NCI-H2107 treated with DMSO at 0.1 percent for 48 hours (cell line): ENCODE measurements at regions not wholly inside any gene's neighbourhood (a gene's known extent, or its start where the extent isn't known, plus 50 kb on each side); places are given as distances from the start of the nearest gene placed in this dataset.
"Not testable (repeated sequence)": the region's sequence is repeated elsewhere in the genome, so short reads cannot be mapped to it uniquely, and the experiment has no call there.

Source experiments
- DNase-seq: peaks from one replicate; lab custom pipeline; 2025; ENCODE audit not compliant: unreplicated experiment; lab: John Stamatoyannopoulos, UW

DNA sequence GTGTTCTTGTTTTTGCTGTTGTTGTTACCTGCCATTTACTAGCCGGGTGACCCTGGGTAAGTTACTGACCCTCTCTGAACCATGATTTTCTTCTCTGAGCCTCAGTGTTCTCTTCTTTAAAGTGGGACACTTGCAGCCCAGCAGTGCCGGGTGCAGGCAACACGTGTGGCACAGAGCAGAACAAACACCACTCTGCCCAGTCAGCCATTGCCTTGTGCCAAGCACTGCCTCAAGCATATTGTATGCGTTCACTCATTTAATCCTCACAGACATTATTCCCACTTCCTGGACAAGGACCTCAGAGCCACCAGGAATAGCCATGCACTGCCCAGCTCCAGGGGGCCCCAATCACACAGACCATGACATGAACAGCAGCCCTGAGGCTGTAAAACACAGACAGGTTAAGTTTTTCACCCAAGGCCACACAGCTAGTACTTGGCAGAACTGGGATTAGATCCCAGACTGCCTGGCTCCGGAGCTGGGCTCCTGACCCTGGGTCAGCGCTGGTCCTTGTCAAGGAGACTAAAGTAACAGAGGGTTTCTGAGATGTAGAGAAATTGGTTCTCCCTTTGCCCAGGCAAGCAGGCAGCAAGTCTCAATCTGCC, 74.0 kb upstream of the PTPN1 start:
- DNase-seq, result no peak

DNA sequence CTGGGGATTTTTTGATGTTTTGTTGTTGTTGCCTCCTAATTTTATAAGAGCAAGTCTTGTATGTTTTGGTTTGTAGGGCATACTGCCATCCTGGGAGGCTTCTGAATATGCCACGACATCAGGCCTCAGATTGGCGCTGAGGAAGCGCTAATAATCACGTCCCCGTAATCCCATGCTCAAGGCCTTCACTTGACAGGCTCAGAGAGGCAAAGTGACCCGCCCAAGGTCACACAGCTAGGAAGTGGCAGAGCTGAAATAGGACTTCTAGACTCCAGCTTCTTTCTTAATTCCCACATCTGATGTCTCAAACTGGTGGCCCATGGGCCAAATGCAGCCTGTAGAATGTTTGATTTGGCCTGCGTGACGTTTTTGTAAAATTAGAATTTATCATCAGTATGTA, 73.5 kb upstream of the PTPN1 start:
- DNase-seq, result no peak

GRCh38 chr20:50438986-50439407, 71.2 kb upstream of the PTPN1 start:
- no peak for DNase-seq

GRCh38 chr20:50439539-50440453, 70.4 kb upstream of the PTPN1 start:
- no peak for DNase-seq

GRCh38 chr20:50442512-50442911, 67.7 kb upstream of the PTPN1 start:
- DNase-seq, result no peak

DNA sequence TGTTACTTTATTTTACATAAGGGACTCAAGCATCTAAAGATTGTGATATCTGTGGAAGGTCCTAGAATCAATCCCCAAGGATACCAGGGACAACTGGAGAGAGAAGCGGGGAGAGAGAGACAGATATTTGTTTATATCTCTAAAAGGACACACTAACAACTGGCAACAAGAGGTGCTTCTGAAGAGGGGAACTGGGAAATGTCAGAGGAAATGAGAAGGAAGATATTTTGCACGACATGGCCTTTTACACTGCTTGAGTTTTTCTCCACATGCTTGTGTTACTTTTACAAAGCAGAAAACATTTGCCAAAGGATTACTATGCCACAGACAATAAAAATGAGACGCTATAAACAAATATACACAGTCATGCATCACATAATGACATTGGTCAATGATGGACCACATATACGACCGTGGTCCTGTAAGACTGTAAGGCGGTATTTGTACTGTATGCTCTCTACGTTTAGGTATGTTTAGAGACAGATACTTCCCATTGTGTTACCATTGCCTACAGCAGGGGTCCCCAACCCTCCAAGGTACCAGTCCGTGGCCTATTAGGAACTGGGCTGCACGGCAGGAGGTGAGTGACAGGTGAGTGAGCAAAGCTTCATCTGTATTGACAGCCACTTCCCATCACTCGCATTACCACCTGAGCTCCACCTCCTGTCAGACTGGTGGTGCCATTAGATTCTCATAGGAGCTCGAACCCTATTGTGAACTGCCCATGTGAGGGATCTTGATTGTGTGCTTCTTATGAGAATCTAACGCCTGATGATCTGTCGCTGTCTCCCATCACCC, 64.6 kb upstream of the PTPN1 start:
- DNase-seq, result no peak

- DNase-seq, result no peak
Measured at GRCh38 chr20:50446351-50447101, 63.7 kb upstream of the PTPN1 start.

DNA sequence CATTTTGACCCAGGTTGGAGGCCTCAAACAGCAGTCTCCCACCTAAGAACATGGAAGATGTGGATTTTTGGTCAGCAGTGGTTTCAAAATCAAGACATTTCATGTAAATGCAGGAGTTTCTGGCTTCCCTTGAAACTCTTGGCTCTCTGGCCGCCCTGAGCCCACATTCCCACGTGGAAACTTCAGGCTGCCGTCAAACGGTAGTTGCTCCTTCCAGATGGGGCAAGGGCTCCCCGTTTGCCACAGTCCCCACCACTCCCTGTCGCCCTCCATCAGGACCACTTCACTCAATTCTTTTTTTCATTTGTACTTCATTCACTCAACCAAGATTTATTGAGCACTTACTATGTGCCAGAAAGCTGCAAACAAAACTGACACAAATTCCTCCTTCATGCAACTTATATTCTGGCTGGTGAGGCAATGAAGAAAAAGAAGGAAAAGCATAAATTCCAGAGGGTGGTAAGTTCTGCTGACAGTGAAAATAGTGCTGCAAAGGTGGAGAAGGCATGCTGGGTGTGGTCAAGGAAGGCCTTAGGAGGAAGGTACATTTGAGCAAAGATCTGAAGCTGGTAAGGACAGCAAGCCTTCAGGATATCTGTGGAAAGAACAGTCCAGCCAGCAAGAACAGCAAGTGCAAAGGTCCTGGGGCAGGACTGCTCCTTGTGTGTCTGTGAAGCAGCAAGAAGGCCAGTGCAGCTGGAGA, 62.9 kb upstream of the PTPN1 start:
- no peak for DNase-seq

DNA sequence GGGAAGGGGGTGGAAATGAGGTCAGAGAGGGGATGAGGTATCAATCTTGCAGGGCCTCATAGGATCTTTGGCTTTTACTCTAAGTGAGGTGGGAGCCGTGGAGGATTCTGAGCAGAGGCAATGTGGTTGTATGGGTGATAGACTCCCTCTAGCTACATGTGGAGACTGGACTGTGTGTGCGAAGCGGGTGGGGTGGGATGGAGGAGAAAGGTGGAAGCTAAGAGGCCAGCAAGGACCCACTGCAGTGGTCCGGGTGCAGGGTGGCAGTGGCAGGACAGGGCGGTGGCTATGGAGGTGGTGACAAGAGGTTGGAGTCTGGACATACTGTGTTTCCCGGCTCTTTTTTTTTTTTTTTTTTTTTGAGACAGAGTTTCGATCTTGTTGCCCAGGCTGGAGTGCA, 62.4 kb upstream of the PTPN1 start:
- no peak for DNase-seq

GRCh38 chr20:50448625-50449403, 61.4 kb upstream of the PTPN1 start:
- not testable (repeated sequence) for DNase-seq

DNA sequence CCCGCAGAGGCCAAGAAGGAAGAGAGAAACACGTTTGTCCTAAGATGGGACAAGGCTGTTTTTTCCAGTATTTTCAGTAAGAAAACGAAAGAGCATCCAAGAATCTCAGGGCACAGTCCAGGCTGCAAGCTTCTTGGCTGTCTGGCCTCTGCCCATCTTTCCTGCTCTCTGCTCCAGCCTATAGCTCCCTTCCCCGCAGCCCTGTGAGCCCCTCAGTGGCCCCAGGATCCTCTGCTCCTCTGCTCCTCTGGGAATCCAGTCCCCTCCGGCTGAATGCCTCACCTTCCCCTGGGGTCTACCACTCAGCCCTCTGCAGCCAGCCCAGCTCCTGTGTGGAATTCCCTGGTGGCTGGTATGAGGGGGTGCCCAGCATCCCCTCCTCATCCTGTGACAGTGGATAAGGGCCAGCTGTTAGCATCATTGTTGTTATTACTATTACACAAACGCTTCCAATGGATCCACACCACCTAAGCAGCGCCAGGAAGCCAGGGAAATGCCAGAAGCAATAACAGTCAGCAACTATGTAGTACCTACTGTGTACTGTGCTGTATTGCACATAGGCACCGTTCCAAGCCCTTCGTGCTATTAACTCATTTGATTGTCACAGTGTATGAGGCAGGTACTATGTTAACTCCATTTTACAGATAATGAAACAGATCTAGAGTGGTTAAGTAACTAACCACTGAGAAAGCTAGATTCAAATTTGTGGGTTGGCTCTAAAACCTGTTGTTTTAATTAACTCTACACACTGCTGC, 60.3 kb upstream of the PTPN1 start:
- DNase-seq, result no peak

DNA sequence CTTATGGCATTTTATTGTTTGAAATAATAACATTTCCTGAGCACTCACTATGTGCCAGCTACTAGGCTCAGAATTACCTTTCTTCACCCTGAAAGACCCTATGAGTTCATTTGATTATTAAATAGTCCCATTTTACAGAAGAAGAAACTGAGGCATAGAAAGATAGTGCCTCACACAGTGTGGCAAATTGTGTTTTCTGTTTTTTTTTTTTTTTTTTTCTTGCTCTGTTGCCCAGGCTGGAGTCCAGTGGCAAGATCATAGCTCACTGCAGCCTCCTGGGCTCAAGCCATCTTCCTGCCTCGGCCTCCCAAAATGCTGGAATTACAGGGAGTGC, 59.7 kb upstream of the PTPN1 start:
- no peak for DNase-seq

GRCh38 chr20:50450881-50451752, 59.1 kb upstream of the PTPN1 start:
- DNase-seq, result no peak

DNA sequence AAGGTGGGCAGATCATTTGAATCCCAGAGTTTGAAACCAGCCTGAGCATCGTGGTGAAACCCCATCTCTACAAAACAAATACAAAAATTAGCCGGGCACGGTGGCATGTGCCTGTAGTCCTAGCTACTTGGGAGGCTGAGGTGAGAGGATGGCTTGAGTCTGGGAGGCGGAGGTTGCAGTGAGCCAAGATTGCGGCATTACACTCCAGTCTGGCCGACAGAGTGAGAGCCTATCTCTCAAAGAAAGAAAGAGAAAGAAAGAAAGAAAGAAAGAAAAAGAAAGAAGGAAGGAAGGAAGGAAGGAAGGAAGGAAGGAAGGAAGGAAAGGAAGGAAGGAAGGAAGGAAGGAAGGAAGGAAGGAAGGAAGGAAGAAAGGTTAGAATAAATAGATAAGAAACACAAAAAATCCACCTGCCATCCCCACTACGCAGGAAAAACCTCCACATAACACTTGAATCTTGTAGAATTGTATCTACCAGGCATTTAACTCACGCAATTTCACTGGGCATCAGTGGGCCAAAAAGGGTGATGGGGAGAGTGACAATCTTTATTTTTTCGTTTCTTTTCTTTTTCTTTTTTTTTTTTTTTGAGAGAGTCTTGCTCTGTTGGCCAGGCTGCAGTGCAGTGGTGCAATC, 58.3 kb upstream of the PTPN1 start:
- DNase-seq, result not testable (repeated sequence)

DNA sequence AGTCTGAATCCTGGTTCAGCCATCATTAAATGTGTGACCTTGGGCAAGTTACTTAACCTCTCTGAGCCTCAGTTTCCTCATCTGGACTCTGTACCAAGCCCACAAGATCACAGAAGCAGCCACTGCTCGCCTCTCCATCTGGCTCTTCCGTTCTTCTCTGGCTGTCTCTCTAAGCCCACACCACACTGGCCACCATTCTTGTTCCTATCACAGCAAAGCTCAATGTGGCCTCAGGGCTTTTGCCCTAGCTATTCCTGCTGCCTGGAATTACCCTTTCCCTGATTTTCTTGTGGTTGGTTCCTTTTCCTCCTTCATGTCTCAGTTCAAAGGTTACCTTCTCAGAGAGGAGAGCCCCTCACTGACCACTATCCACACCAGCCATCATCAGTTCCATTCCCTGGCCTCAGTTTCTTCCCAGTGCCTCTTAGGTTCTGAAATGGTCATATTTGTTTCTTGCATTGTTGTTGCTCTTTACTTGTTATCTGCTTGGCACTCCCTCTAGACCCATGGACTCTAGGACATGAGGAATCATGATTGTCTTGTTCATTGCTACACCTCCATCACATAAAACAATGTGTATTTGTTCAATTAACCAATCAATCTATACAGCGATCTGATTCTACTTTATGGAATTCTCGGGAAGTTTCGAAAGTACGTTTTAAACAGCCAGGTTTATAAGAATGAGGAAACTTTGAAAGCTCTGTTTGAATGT, 56.5 kb upstream of the PTPN1 start:
- no peak for DNase-seq

GRCh38 chr20:50455245-50455644, 54.9 kb upstream of the PTPN1 start:
- not testable (repeated sequence) for DNase-seq
